ENCODE measurements at regions not wholly inside any gene's neighbourhood (a gene's known extent, or its start where the extent isn't known, plus 50 kb on each side); places are given as distances from the start of the nearest gene placed in this dataset.
A peak's percentile ranks its signal among the peaks of the same experiment; 100 is the strongest.

- WGBS, 5 donors: 66 to 79% (median 72%) methylated on average over 5 of the region's 5 CpGs
- no peak overlapping the region for H3K4me3 ChIP-seq
- intact Hi-C loops (cut with DNase I; ENCODE audit: low total_unique reads): no loop called here
- TF ChIP-seq CTCF (IDR thresholded peaks at IDR 0.05): no peak
- no peak for TF ChIP-seq POLR2A (IDR thresholded peaks at IDR 0.05)
- TF ChIP-seq POLR2AphosphoS5 (IDR thresholded peaks at IDR 0.05): no peak
- no peak for TF ChIP-seq EP300 (IDR thresholded peaks at IDR 0.05)
- no peak for DNase-seq
- no peak overlapping the region for H3K27ac ChIP-seq
- no peaks in the 10 kb centered on the region for H3K36me3 ChIP-seq
- no peaks in the 10 kb centered on the region for H3K27me3 ChIP-seq
- no peaks in the 10 kb centered on the region for H3K4me1 ChIP-seq
- no peaks in the 10 kb centered on the region for H3K9me3 ChIP-seq
These were observed 317.9 kb upstream of the MPDZ start for GRCh38 chr9:13597427-13597826.

- no peaks in the 10 kb centered on the region for H3K9me3 ChIP-seq
- 54 to 76% (median 73%) methylated on average over 2 of the region's 2 CpGs for WGBS, 5 donors
These were observed 317.5 kb upstream of the MPDZ start for GRCh38 chr9:13597004-13597403.

GRCh38 chr9:13596383-13596970, 317.0 kb upstream of the MPDZ start:
- Histone ChIP-seq H3K4me1 (no peaks in the 10 kb centered on the region), H3K27ac (no peak overlapping the region), H3K36me3 (no peaks in the 10 kb centered on the region), H3K9me3 (no peaks in the 10 kb centered on the region), H3K27me3 (no peaks in the 10 kb centered on the region), H3K4me3 (no peak overlapping the region)
- no peak for DNase-seq
- TF ChIP-seq EP300 (IDR thresholded peaks at IDR 0.05): no peak
- TF ChIP-seq POLR2A (IDR thresholded peaks at IDR 0.05): no peak
- no peak for TF ChIP-seq POLR2AphosphoS5 (IDR thresholded peaks at IDR 0.05)
- TF ChIP-seq CTCF (IDR thresholded peaks at IDR 0.05): no peak
- WGBS, 5 donors: 79 to 88% (median 88%) methylated on average over 4 of the region's 4 CpGs
- intact Hi-C loops (cut with DNase I; ENCODE audit: low total_unique reads): no loop called here

More at GRCh38 chr9:13597004-13597403, 317.5 kb upstream of the MPDZ start:
- intact Hi-C loops (cut with DNase I; ENCODE audit: low total_unique reads): no loop called here
- no peaks in the 10 kb centered on the region for H3K36me3 ChIP-seq
- H3K4me3 ChIP-seq: no peak overlapping the region
- DNase-seq: peak in 1 of 2 donors; percentile 16
- TF ChIP-seq POLR2AphosphoS5 (IDR thresholded peaks at IDR 0.05) (no peak), POLR2A (IDR thresholded peaks at IDR 0.05) (no peak), CTCF (IDR thresholded peaks at IDR 0.05) (no peak), EP300 (IDR thresholded peaks at IDR 0.05) (no peak)
- H3K27me3 ChIP-seq: no peaks in the 10 kb centered on the region
- no peak overlapping the region for H3K27ac ChIP-seq
- no peaks in the 10 kb centered on the region for H3K4me1 ChIP-seq

DNA sequence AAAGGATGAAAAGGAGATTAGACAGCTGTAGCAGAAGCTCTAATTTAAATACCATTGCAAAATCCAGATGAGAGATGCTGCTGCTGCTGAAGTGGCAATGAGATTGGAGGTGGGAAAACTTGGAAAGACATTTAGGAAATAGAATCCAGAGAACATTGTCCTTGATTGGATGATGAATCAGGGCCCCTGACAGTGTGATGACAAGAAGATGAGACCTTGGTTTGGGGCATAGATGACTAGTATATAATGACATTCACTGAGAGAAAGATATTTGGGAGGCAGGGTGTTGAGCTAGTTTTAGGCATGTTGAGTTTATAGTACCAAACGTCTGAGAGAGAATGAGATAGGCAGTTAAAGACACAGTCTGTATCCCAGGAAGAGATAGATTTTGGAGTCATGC, 311.5 kb upstream of the MPDZ start:
- H3K4me3 ChIP-seq: no peak overlapping the region
- TF ChIP-seq POLR2A (IDR thresholded peaks at IDR 0.05): no peak
- intact Hi-C loops (cut with DNase I; ENCODE audit: low total_unique reads): no loop called here
- H3K27ac ChIP-seq: no peak overlapping the region
- no peaks in the 10 kb centered on the region for H3K27me3 ChIP-seq
- DNase-seq: no peak
- H3K9me3 ChIP-seq: no peaks in the 10 kb centered on the region
- peaks cover 0 to 22% (median 4%) of the 10 kb centered on the region in 4 donors for H3K4me1 ChIP-seq
- WGBS, 5 donors: 31 to 78% (median 53%) methylated on average over 1 of the region's 1 CpG
- no peaks in the 10 kb centered on the region for H3K36me3 ChIP-seq

- 62 to 90% (median 80%) methylated on average over 2 of the region's 2 CpGs for WGBS, 5 donors
- H3K4me3 ChIP-seq: no peak overlapping the region
- no peak for DNase-seq
- H3K27me3 ChIP-seq: no peaks in the 10 kb centered on the region
- H3K36me3 ChIP-seq: no peaks in the 10 kb centered on the region
- no peak for TF ChIP-seq POLR2A (IDR thresholded peaks at IDR 0.05)
- TF ChIP-seq EP300 (IDR thresholded peaks at IDR 0.05): no peak
- no peak for TF ChIP-seq CTCF (IDR thresholded peaks at IDR 0.05)
- no peak for TF ChIP-seq POLR2AphosphoS5 (IDR thresholded peaks at IDR 0.05)
- H3K9me3 ChIP-seq: no peaks in the 10 kb centered on the region
- H3K27ac ChIP-seq: no peak overlapping the region
- H3K4me1 ChIP-seq: peaks cover 0 to 22% (median 4%) of the 10 kb centered on the region in 4 donors
- intact Hi-C loops (cut with DNase I; ENCODE audit: low total_unique reads): no loop called here
These were observed 309.7 kb upstream of the MPDZ start for GRCh38 chr9:13589034-13589737.

Measured in stomach (tissue), 8 donors.